ENCODE measurements at regions not wholly inside any gene's neighbourhood (a gene's known extent, or its start where the extent isn't known, plus 50 kb on each side); places are given as distances from the start of the nearest gene placed in this dataset.
"Not testable (repeated sequence)": the region's sequence is repeated elsewhere in the genome, so short reads cannot be mapped to it uniquely, and the experiment has no call there.

- in situ Hi-C loops (cut with MboI; ENCODE audit: low pct_unique_long_range_greater_than_20kb, low sequenced_read_pairs, unreplicated experiment) = no loop called here
- TF ChIP-seq CTCF (IDR thresholded peaks at IDR 0.05; ENCODE audit: extremely low read depth, insufficient read depth, missing control alignments) = no peak
- no peak for DNase-seq (ENCODE audit: low spot score)
Observed at GRCh38 chr3:8157640-8158039, 344.0 kb upstream of the LMCD1 start.

- in situ Hi-C loops (cut with MboI; ENCODE audit: low pct_unique_long_range_greater_than_20kb, low sequenced_read_pairs, unreplicated experiment) = no loop called here
- no peak for DNase-seq (ENCODE audit: low spot score)
- TF ChIP-seq CTCF (IDR thresholded peaks at IDR 0.05; ENCODE audit: extremely low read depth, insufficient read depth, missing control alignments) = no peak
Observed at GRCh38 chr3:8164145-8164544, 337.5 kb upstream of the LMCD1 start.

GRCh38 chr3:8166014-8166413 lies 335.6 kb upstream of the LMCD1 start:
- in situ Hi-C loops (cut with MboI; ENCODE audit: low pct_unique_long_range_greater_than_20kb, low sequenced_read_pairs, unreplicated experiment) = no loop called here
- DNase-seq (ENCODE audit: low spot score) = no peak
- no peak for TF ChIP-seq CTCF (IDR thresholded peaks at IDR 0.05; ENCODE audit: extremely low read depth, insufficient read depth, missing control alignments)

- no peak for DNase-seq (ENCODE audit: low spot score)
- in situ Hi-C loops (cut with MboI; ENCODE audit: low pct_unique_long_range_greater_than_20kb, low sequenced_read_pairs, unreplicated experiment) = no loop called here
- TF ChIP-seq CTCF (IDR thresholded peaks at IDR 0.05; ENCODE audit: extremely low read depth, insufficient read depth, missing control alignments) = no peak
Observed at GRCh38 chr3:8170971-8171508, 330.6 kb upstream of the LMCD1 start.

- TF ChIP-seq CTCF (IDR thresholded peaks at IDR 0.05; ENCODE audit: extremely low read depth, insufficient read depth, missing control alignments) = no peak
- in situ Hi-C loops (cut with MboI; ENCODE audit: low pct_unique_long_range_greater_than_20kb, low sequenced_read_pairs, unreplicated experiment) = no loop called here
- DNase-seq (ENCODE audit: low spot score) = no peak
Observed at GRCh38 chr3:8173892-8174291, 327.7 kb upstream of the LMCD1 start.

- DNase-seq (ENCODE audit: low spot score); in situ Hi-C loops (cut with MboI; ENCODE audit: low pct_unique_long_range_greater_than_20kb, low sequenced_read_pairs, unreplicated experiment): not testable (repeated sequence)
Observed at GRCh38 chr3:8176759-8177483, 324.7 kb upstream of the LMCD1 start.

GRCh38 chr3:8178516-8178915 lies 323.1 kb upstream of the LMCD1 start:
- in situ Hi-C loops (cut with MboI; ENCODE audit: low pct_unique_long_range_greater_than_20kb, low sequenced_read_pairs, unreplicated experiment); DNase-seq (ENCODE audit: low spot score): not testable (repeated sequence)
